Fibroblast of skin of scalp (primary cell): ENCODE measurements at regions not wholly inside any gene's neighbourhood (a gene's known extent, or its start where the extent isn't known, plus 50 kb on each side); places are given as distances from the start of the nearest gene placed in this dataset.
"Not testable (repeated sequence)": the region's sequence is repeated elsewhere in the genome, so short reads cannot be mapped to it uniquely, and the experiment has no call there.

ENCODE experiments used
- DNase-seq: peaks from one replicate; pipeline ENCODE4 v3.0.0-alpha.2; 2013

GRCh38 chr5:20370061-20370460 lies 382.1 kb upstream of the CDH18 start:
- DNase-seq = no peak

DNA sequence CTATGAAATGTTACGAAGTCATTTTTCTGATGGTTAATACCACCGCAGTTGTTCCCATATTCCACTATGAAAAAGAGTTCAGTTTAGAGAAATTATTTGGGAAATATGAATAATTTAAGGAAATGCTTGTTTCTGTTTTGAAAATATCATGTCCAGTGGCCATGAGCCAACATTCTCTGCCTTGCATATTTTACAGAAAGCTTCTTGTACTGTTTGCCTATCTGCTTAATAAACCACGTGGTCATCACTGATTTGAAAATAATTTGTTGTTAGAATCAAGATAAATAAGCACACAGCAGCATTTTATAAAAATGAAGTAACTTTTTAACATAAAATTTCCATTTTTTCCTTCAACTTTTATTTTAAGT lies 381.5 kb upstream of the CDH18 start:
- DNase-seq = no peak

DNA sequence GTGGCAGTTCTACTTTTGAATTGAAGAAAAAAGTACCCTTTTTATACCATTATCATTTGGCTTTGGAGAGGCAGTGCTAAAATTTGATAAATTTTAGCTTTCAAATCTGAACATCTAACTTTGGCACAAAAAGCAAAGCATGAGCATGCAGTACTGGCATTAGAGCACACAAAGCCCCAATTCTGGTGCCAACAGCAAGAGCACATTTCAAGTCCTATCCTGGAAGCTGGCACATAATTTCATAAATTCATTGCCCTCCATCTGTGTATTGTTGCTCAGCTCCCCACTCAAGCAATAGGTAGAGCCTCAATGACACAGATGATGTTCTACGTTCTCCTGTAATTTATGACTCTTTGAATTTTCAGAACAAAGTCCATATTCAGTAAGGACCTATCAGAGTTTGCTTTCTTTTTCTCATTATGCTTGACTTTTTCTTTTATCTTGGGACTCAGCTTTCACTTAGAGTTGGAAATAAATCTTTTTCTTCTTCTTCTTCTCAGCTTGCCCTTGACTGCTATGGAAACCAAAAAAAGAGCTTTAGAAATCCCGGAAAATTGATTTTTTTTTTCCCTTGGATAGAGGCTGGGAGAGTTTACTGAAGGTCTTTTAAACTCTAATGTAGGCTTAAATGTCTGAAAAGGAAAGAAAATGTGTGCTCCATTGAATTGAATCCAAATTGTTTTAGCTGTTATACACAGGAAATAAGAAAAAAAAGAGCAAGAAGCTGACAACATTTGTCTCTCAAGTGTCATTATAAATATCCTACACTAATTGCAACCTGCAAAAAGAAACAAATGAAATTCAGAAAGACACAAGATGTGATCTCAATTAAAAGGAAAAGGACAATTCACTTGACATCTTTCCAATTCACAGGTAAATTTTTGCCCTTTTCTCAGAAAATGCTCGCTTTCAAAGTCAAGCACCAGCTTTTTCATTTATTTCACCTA lies 380.8 kb upstream of the CDH18 start:
- no peak for DNase-seq

- DNase-seq = no peak
Measured at GRCh38 chr5:20367178-20367577, 379.2 kb upstream of the CDH18 start.

- no peak for DNase-seq
Measured at GRCh38 chr5:20360263-20360662, 372.3 kb upstream of the CDH18 start.

- DNase-seq = no peak
Measured at GRCh38 chr5:20359377-20359776, 371.4 kb upstream of the CDH18 start.

- DNase-seq = no peak
Measured at GRCh38 chr5:20353499-20353898, 365.5 kb upstream of the CDH18 start.

DNA sequence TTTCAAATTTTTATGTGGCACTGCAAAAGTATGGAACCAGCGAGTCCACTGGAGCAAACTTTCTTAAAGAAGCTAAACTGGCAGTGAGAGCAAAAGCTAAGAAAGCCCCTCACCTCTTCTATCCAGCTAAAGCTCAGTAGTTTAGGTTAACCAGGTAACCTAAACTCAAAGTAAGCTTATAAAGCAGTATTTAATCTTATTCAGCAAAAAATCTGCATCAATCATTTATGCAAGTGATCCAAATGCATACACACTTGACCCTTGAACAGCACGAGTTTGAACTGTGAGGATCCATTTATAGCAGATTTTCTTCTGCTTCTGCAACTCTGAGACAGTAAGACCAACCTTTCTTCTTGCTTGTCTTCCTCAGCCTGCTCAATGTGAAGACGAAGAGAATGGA lies 363.8 kb upstream of the CDH18 start:
- no peak for DNase-seq

- DNase-seq = no peak
Measured at GRCh38 chr5:20348321-20348720, 360.3 kb upstream of the CDH18 start.

GRCh38 chr5:20347334-20347733 lies 359.3 kb upstream of the CDH18 start:
- no peak for DNase-seq

GRCh38 chr5:20340126-20340525 lies 352.1 kb upstream of the CDH18 start:
- DNase-seq = no peak

DNA sequence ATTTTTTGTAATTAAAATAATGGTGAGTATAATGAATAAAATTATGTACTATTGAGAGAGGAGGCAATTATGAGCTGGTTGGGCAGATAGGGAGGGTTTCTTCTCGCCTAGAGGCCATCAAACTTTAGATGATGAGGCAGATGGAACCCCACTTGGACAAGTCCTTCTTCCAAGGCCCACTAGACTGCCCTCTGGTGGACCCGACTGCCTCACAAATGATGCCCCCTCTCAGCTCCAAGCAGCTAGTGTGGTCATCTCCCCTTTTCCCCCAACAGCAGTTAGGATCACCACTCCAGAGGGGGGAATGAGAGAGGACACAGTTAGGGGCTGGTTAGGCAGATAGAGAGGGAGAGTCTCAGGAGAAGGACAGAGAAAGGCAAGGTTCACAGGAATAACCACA lies 348.0 kb upstream of the CDH18 start:
- no peak for DNase-seq

DNA sequence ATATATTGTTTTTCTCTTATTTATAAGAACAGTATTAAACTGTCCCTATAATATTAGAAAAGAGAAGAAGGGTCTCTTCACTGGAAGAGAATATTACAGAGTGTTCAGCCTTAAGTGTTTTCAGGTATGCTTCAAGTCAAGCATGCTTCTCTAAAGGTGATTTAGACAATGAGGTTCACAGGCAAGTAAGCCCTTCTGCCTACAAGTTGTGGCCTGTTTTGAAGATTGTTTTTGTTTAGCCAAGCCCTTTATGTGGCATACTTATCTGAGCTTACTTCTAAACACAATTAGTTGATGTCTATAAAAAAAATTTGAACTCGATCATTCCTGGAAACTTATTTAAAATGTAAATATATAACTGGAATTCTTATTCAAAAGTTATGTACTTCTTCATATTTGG lies 343.8 kb upstream of the CDH18 start:
- no peak for DNase-seq

DNA sequence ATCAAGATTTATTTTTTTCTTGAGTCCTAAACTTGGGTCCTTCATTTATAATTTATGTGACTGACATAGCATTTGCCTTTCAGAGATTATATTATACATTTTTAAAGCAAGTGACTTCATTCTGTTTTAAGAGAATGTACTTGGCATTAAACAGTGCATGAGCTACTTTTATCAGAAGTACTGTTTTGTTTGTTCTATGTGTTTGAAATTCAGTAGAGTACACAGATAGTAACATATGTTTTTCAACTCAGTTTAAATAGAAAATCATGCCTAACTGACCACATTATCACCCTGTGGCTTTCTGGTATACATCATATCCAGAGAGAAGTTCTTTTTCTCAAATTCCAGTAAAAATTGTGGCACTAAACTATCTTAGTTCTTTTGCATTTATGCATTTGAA lies 335.3 kb upstream of the CDH18 start:
- DNase-seq = no peak

- DNase-seq = no peak
Measured at GRCh38 chr5:20307391-20307790, 319.4 kb upstream of the CDH18 start.

DNA sequence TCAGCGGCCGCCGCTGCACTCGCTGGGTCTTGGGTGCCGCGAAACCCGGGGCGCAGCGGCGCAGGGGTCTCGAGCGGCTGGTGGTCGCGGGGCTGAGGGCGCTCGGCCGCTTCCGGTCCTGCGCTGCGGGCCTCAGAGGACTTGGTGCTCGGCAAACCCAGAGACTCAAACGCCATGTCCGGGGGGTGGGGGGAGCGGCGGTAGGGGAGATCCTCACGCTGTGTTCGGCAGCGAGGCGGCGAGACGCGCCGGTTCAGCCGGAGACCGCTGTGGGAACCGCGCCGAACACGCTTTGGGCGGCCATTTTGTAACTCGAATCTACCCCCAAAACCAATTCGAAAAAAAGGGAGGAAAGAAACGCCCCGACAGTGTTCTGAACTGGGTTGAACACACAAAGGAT lies 317.5 kb upstream of the CDH18 start:
- no peak for DNase-seq

- DNase-seq = not testable (repeated sequence)
Measured at GRCh38 chr5:20304570-20304969, 316.6 kb upstream of the CDH18 start.

- no peak for DNase-seq
Measured at GRCh38 chr5:20300110-20300509, 312.1 kb upstream of the CDH18 start.

DNA sequence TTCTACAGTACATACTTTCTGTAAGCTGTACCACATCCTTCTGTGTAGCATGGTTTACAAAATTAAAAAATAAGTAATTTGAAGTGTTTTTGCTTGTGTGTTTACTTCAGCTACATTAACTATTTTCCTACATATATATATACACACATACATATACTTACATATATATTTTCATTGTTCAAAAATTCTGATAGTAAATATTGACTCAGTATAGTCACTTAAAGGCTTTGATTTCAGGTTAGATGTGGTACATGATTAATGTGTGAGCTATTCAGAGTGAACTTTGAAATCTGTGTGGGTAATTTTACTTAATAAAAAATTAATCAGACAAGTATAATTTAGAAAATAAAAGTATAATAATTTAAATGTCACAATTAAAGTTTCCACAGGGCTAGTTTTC lies 306.7 kb upstream of the CDH18 start:
- DNase-seq = no peak

- no peak for DNase-seq
Measured at GRCh38 chr5:20291766-20292165, 303.8 kb upstream of the CDH18 start.

DNA sequence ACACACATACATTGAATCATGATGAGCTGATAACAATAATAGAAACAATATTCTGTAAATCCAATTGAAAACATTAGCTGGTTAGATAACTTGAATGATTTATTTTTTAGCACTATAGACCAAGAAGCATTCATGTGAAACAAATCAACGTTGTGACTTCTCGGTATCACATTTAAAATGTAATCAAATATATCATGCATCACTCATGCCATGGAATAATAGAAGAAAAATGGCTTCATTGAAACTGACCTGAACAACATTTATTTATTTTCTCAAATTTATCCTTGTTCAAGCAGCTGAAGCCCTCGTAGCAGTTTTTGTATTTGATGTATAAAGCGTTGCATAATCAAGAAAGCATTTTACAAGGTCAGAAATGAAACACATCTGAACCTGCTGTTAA lies 299.6 kb upstream of the CDH18 start:
- no peak for DNase-seq

DNA sequence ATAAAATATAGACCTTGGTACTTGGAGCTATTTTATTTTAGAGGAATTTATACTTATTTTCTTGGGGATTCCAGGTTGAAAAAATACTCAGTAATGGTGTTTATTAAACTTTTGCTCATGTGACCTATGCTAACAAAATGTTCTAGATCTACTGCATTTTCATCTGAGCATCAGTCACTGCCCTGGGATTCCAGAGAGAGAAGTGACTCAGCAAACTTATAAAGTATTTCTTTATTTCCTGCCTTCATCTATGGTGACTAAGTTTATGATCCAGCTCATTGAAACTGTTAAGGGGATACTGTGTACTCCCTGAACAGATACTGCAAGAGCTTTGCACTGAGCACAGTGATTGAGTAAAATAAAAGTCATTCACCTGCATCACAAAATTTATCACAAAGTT lies 298.5 kb upstream of the CDH18 start:
- peak; percentile 68 for DNase-seq

DNA sequence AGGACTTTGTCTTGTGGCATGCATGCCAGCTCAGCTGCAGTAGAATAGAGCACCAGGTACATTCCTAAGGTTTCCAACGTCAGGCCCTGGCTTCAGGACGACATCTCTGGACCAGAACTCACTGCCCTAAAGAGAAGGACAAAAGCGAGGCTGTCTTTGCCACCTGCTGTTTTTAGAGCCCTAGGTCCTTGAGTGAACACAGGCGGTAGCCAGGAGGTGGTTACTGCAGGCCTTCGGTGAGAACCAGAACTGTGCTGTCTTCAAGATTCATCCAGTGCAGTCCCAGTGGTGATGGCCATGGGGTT lies 288.9 kb upstream of the CDH18 start:
- DNase-seq = no peak

DNA sequence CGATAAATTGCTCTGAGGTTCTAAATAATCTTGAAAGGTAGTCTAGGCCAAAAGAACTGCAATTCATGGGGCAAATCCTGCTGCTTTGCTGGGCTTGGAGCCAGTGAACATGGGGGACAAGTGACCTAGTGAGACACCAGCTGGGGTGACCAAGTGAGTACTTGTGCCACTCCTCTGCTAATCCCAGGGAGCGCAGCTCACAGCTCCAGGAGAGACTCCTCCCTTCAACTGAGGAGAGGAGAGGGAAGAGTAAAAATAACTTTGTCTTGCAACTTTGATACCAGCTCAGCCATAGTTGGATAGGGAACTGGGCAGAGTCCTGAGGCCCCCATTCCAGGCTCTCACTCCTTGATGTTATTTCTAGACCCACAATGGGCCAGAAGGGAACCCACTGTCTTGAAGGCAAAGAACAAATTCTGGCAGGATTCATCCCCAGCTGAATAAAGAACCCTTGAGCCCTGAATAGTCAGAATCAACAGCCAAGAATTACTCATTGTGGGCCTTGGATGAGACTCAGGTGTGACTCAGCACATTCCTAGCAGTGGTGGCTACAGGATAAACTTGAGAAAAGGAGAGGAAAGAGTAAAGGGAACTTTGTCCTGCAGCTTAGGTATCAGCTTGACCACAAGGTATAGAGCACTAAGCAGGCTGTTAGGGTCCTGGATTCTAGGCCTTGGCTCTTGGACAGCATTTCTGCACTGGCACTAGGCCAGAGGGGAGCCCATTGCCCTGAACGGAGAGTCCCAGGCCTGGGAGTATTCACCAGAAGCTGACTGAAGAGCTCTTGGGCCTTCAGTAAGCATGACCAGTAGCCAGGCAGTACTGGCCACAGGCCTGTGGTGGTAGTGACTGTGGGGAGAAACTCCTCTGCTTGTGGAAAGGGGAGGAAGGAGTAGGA lies 288.3 kb upstream of the CDH18 start:
- peak; percentile 72 for DNase-seq
